Type B pancreatic cell (in vitro differentiated cells): ENCODE measurements at regions not wholly inside any gene's neighbourhood (a gene's known extent, or its start where the extent isn't known, plus 50 kb on each side); places are given as distances from the start of the nearest gene placed in this dataset.
A peak's percentile ranks its signal among the peaks of the same experiment; 100 is the strongest.
"Not testable (repeated sequence)": the region's sequence is repeated elsewhere in the genome, so short reads cannot be mapped to it uniquely, and the experiment has no call there.

Experiments
- DNase-seq: peaks from one replicate; pipeline ENCODE4 v3.0.0; 2021; ENCODE audit warnings: mixed read lengths; ENCODE audit not compliant: unreplicated experiment; ENCODE audit errors: extremely low spot score
- H3K27ac Mint-ChIP-seq: 2 replicates; pipeline ENCODE4 v1.8.0; 2021; ENCODE audit warnings: mild to moderate bottlenecking, mixed read lengths
- H3K27me3 Mint-ChIP-seq: 2 replicates; pipeline ENCODE4 v1.8.0; 2021; ENCODE audit warnings: mixed read lengths
- H3K36me3 Mint-ChIP-seq: 2 replicates; pipeline ENCODE4 v1.8.0; 2021; ENCODE audit warnings: mixed read lengths
- H3K4me1 Mint-ChIP-seq: one replicate; pipeline ENCODE4 v1.8.0; 2021; ENCODE audit warnings: mixed read lengths; ENCODE audit not compliant: unreplicated experiment
- H3K4me3 Mint-ChIP-seq: 2 replicates; pipeline ENCODE4 v1.8.0; 2021; ENCODE audit warnings: mild to moderate bottlenecking, mixed read lengths
- H3K9me3 Mint-ChIP-seq: 2 replicates; pipeline ENCODE4 v1.8.0; 2021; ENCODE audit warnings: mixed read lengths
- CTCF ChIP-seq: fragments of 200-600 bp; sonication (generic); conservative IDR thresholded peaks from 2 replicates; pipeline ENCODE4 v1.5.0; 2021; ENCODE audit warnings: antibody characterized with exemption, mild to moderate bottlenecking

GRCh38 chr2:111447482-111447881 lies 326.8 kb downstream of the BCL2L11 start:
- not testable (repeated sequence) for H3K27me3 Mint-ChIP-seq, H3K27ac Mint-ChIP-seq, DNase-seq, H3K4me3 Mint-ChIP-seq, H3K9me3 Mint-ChIP-seq, H3K4me1 Mint-ChIP-seq, H3K36me3 Mint-ChIP-seq
- peak; percentile 44 for TF ChIP-seq CTCF

- H3K4me1 Mint-ChIP-seq, H3K36me3 Mint-ChIP-seq, H3K9me3 Mint-ChIP-seq, H3K4me3 Mint-ChIP-seq, H3K27me3 Mint-ChIP-seq, DNase-seq, H3K27ac Mint-ChIP-seq: not testable (repeated sequence)
Measured at GRCh38 chr2:111448796-111449195, 328.1 kb downstream of the BCL2L11 start.

- H3K4me3 Mint-ChIP-seq, H3K27ac Mint-ChIP-seq, H3K9me3 Mint-ChIP-seq, H3K27me3 Mint-ChIP-seq, DNase-seq, H3K4me1 Mint-ChIP-seq, H3K36me3 Mint-ChIP-seq: not testable (repeated sequence)
Measured at GRCh38 chr2:111450526-111450925, 329.8 kb downstream of the BCL2L11 start.

- not testable (repeated sequence) for H3K36me3 Mint-ChIP-seq, H3K9me3 Mint-ChIP-seq, DNase-seq, H3K27ac Mint-ChIP-seq, H3K4me1 Mint-ChIP-seq, H3K4me3 Mint-ChIP-seq, H3K27me3 Mint-ChIP-seq
Measured at GRCh38 chr2:111451692-111452199, 331.0 kb downstream of the BCL2L11 start.

- H3K4me3 Mint-ChIP-seq, H3K27ac Mint-ChIP-seq, DNase-seq, H3K36me3 Mint-ChIP-seq, H3K9me3 Mint-ChIP-seq, H3K27me3 Mint-ChIP-seq, H3K4me1 Mint-ChIP-seq: not testable (repeated sequence)
Measured at GRCh38 chr2:111452208-111452607, 331.5 kb downstream of the BCL2L11 start.

- H3K27ac Mint-ChIP-seq, H3K4me3 Mint-ChIP-seq, DNase-seq, H3K36me3 Mint-ChIP-seq, H3K4me1 Mint-ChIP-seq, H3K27me3 Mint-ChIP-seq, H3K9me3 Mint-ChIP-seq: not testable (repeated sequence)
Measured at GRCh38 chr2:111453308-111453707, 332.6 kb downstream of the BCL2L11 start.

GRCh38 chr2:111453816-111454215 lies 333.1 kb downstream of the BCL2L11 start:
- not testable (repeated sequence) for H3K27me3 Mint-ChIP-seq, H3K36me3 Mint-ChIP-seq, H3K9me3 Mint-ChIP-seq

GRCh38 chr2:111454404-111454803 lies 333.7 kb downstream of the BCL2L11 start:
- H3K36me3 Mint-ChIP-seq, H3K27me3 Mint-ChIP-seq, H3K9me3 Mint-ChIP-seq, H3K4me1 Mint-ChIP-seq, H3K27ac Mint-ChIP-seq, DNase-seq, H3K4me3 Mint-ChIP-seq: not testable (repeated sequence)
- peak; percentile 48 for TF ChIP-seq CTCF

More at GRCh38 chr2:111453816-111454215, 333.1 kb downstream of the BCL2L11 start:
- not testable (repeated sequence) for H3K27ac Mint-ChIP-seq, DNase-seq, H3K4me1 Mint-ChIP-seq, H3K4me3 Mint-ChIP-seq

GRCh38 chr2:111455016-111456015 lies 334.6 kb downstream of the BCL2L11 start:
- H3K36me3 Mint-ChIP-seq, DNase-seq, H3K27ac Mint-ChIP-seq, H3K9me3 Mint-ChIP-seq, H3K27me3 Mint-ChIP-seq, H3K4me1 Mint-ChIP-seq: not testable (repeated sequence)
- H3K4me3 Mint-ChIP-seq, result peak overlapping the region; percentile 27

- H3K27me3 Mint-ChIP-seq, DNase-seq, H3K9me3 Mint-ChIP-seq, H3K27ac Mint-ChIP-seq, H3K36me3 Mint-ChIP-seq, H3K4me1 Mint-ChIP-seq, H3K4me3 Mint-ChIP-seq: not testable (repeated sequence)
Measured at GRCh38 chr2:111457191-111457590, 336.5 kb downstream of the BCL2L11 start.

- H3K9me3 Mint-ChIP-seq, H3K27ac Mint-ChIP-seq, DNase-seq, H3K4me1 Mint-ChIP-seq, H3K36me3 Mint-ChIP-seq, H3K27me3 Mint-ChIP-seq, H3K4me3 Mint-ChIP-seq: not testable (repeated sequence)
Measured at GRCh38 chr2:111460901-111461300, 340.2 kb downstream of the BCL2L11 start.

GRCh38 chr2:111461831-111462230 lies 341.1 kb downstream of the BCL2L11 start:
- not testable (repeated sequence) for H3K27me3 Mint-ChIP-seq, H3K27ac Mint-ChIP-seq, H3K36me3 Mint-ChIP-seq, H3K4me3 Mint-ChIP-seq, H3K4me1 Mint-ChIP-seq, H3K9me3 Mint-ChIP-seq, DNase-seq
